Muscle layer of duodenum (tissue), 2 donors: ENCODE measurements at regions not wholly inside any gene's neighbourhood (a gene's known extent, or its start where the extent isn't known, plus 50 kb on each side); places are given as distances from the start of the nearest gene placed in this dataset.
A peak's percentile ranks its signal among the peaks of the same experiment; 100 is the strongest.

Source experiments
- H3K27ac ChIP-seq: one replicate; pipeline ENCODE4 v1.7.0; 2013; ENCODE audit warnings: mild to moderate bottlenecking, low read length
- H3K27me3 ChIP-seq: one replicate; pipeline ENCODE4 v1.7.0; 2013; ENCODE audit warnings: low read depth, mild to moderate bottlenecking, control low read depth, low read length
- H3K36me3 ChIP-seq, 2 donors: one replicate each; pipeline ENCODE4 v1.7.0; 2013; ENCODE audit warnings: low read length in 2 of 2, control low read depth in 1 of 2, mild to moderate bottlenecking in 1 of 2; ENCODE audit not compliant: insufficient read depth in 2 of 2, control insufficient read depth in 1 of 2
- H3K4me1 ChIP-seq, 2 donors: one replicate each; pipeline ENCODE4 v1.7.0; 2013; ENCODE audit warnings: low read length in 2 of 2, mild to moderate bottlenecking in 2 of 2, control low read depth in 1 of 2, moderate library complexity in 1 of 2; ENCODE audit not compliant: insufficient read depth in 2 of 2, control insufficient read depth in 1 of 2
- H3K4me3 ChIP-seq, 2 donors: one replicate each; pipeline ENCODE4 v1.7.0; 2013; ENCODE audit warnings: low read length in 2 of 2, low read depth in 1 of 2, mild to moderate bottlenecking in 1 of 2
- H3K9me3 ChIP-seq, 2 donors: one replicate each; pipeline ENCODE4 v1.7.0; 2013; ENCODE audit warnings: low read length in 2 of 2, control low read depth in 1 of 2, mild to moderate bottlenecking in 1 of 2; ENCODE audit not compliant: control insufficient read depth in 1 of 2
- donor health status: healthy.

DNA sequence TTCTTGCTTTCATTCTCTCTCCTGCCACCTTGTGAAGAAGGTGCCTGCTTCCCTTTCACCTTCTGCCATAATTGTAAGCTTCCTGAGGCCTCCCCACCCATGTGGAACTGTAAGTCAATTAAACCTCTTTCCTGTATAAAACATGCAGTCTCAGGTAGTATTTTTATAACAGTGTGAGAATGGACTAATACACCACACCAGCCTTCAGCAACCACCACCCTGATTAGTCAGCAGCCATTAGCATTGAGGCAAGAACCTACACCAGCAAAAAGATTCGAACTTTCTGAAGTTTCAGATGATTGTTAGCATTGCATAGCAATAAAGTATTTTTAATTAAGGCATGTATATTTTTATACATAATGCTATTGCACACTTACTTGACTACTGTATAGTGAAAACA, 980.2 kb downstream of the EFNA5 start:
- no peaks in the 10 kb centered on the region for H3K4me1 ChIP-seq
- no peaks in the 10 kb centered on the region for H3K36me3 ChIP-seq
- H3K4me3 ChIP-seq, result no peak overlapping the region
- H3K27me3 ChIP-seq, result no peaks in the 10 kb centered on the region
- H3K9me3 ChIP-seq, result no peaks in the 10 kb centered on the region
- no peak overlapping the region for H3K27ac ChIP-seq

DNA sequence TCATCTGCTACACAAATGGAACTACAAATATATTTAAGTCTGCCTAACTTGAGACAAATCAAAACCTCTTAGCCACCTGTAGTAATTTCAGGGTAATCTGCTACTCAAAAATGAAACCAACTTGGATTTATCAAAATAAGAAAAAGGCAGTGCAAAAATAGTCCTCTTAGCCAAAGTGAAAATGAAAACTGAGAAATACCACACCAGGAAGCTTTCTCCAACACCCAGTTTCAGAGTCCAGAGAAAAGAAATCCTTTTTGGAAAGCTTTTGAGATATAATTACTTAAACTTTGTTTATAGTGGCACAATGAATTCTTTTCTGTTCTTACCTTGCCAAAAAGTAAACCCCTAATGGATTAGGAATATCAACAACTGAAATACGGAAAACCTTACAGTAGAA, 990.4 kb downstream of the EFNA5 start:
- H3K4me3 ChIP-seq, result peak overlapping the region; percentile 40 to 42
- H3K9me3 ChIP-seq, result no peaks in the 10 kb centered on the region
- no peaks in the 10 kb centered on the region for H3K36me3 ChIP-seq
- H3K27me3 ChIP-seq, result no peaks in the 10 kb centered on the region
- peak overlapping the region; percentile 58 for H3K27ac ChIP-seq
- H3K4me1 ChIP-seq, result no peaks in the 10 kb centered on the region

DNA sequence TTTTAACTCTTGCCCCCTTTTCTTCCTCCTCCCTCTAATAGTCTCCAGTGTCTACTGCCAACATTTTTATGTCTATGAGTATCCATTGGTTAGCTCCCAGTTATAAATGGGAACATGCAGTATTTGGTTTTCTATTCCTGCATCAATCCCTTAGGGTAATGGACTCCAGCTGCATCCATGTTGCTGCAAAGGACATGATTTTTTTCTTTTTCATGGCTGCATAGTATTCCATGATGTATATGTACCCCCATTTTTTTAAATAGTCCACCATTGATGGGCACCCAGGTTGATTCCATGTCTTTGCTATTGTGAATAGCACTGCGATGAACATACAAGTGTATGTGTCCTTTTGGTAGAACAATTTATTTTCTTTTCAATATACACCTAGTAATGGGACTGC, 993.7 kb downstream of the EFNA5 start:
- no peak overlapping the region for H3K27ac ChIP-seq
- no peaks in the 10 kb centered on the region for H3K27me3 ChIP-seq

GRCh38 chr5:106675687-106676086, 995.0 kb downstream of the EFNA5 start:
- no peaks in the 10 kb centered on the region for H3K36me3 ChIP-seq
- H3K4me1 ChIP-seq, result no peaks in the 10 kb centered on the region
- no peak overlapping the region for H3K4me3 ChIP-seq
- no peaks in the 10 kb centered on the region for H3K9me3 ChIP-seq
- H3K27me3 ChIP-seq, result no peaks in the 10 kb centered on the region
- H3K27ac ChIP-seq, result no peak overlapping the region

More for the DNA sequence above, 993.7 kb downstream of the EFNA5 start:
- H3K4me1 ChIP-seq, result no peaks in the 10 kb centered on the region
- H3K9me3 ChIP-seq, result no peaks in the 10 kb centered on the region
- no peak overlapping the region for H3K4me3 ChIP-seq
- no peaks in the 10 kb centered on the region for H3K36me3 ChIP-seq

DNA sequence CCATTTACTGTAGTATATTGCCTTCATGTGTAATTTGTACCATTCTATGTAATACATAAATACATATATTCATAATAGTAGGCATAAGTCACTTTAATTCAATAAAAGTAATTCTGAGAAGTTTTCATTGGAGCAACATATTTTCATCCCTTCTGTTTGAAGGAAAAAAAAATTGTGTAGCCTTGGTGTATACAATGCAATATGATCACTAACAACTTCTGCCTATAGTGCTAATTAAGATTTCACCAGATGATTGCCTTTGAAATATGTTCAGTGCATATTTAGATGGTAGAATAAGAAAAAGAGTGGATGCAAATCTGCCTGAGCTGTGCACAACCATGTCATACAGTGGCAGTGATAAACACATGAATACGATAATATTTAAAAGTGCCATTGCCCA, 996.8 kb downstream of the EFNA5 start:
- Histone ChIP-seq H3K4me1 (no peaks in the 10 kb centered on the region), H3K36me3 (no peaks in the 10 kb centered on the region), H3K27ac (no peak overlapping the region), H3K4me3 (no peak overlapping the region), H3K9me3 (no peaks in the 10 kb centered on the region), H3K27me3 (no peaks in the 10 kb centered on the region)

- H3K36me3 ChIP-seq, result no peaks in the 10 kb centered on the region
- H3K4me1 ChIP-seq, result no peaks in the 10 kb centered on the region
- no peak overlapping the region for H3K27ac ChIP-seq
- H3K4me3 ChIP-seq, result no peak overlapping the region
- no peaks in the 10 kb centered on the region for H3K9me3 ChIP-seq
- no peaks in the 10 kb centered on the region for H3K27me3 ChIP-seq
Measured at GRCh38 chr5:106661866-106662265, 1008.9 kb downstream of the EFNA5 start.

DNA sequence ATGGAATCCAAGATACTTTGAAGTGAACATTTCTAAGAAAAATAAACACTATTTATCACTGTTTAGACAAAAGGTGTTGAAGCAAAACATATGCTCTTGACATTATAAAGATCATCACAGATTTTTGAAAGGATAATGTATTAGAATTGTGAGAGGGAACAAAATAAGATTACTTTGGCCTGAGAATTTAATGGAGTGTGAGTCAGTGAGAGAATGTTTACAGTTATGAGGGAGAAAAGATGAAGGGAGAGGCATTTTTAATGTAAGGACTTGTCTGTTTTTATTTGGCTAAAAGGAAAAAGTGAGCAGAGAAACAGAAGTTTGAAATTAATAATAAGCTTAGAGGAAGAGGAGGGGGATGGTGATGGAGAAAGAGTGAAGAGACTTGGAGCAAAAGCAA, 1010.1 kb downstream of the EFNA5 start:
- Histone ChIP-seq H3K9me3 (no peaks in the 10 kb centered on the region), H3K4me3 (no peak overlapping the region), H3K27ac (no peak overlapping the region), H3K36me3 (no peaks in the 10 kb centered on the region), H3K27me3 (no peaks in the 10 kb centered on the region), H3K4me1 (no peaks in the 10 kb centered on the region)

GRCh38 chr5:106658150-106658549, 1012.6 kb downstream of the EFNA5 start:
- H3K27me3 ChIP-seq, result no peaks in the 10 kb centered on the region
- H3K4me3 ChIP-seq, result no peak overlapping the region
- no peaks in the 10 kb centered on the region for H3K36me3 ChIP-seq
- peaks cover 0 to 8% of the 10 kb centered on the region in 2 donors for H3K9me3 ChIP-seq
- no peaks in the 10 kb centered on the region for H3K4me1 ChIP-seq
- H3K27ac ChIP-seq, result no peak overlapping the region

DNA sequence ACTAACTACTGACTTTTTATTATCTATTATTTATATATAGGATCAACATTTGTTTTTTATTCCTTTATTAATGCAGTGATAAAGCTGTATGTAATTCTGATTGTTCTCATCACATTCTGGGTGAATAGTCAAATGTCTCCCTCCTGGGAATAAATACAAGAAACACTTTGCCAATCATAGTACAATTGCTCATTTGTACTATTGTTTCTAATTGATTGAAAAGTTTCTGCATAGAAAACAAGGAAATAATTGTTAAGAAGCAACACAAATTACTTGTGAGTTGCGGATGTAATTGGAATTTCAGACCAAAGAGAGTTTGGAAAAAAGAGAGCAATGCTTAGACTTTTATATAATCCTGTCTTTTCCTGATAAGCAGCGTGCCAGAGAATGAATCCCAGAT, 1013.9 kb downstream of the EFNA5 start:
- Histone ChIP-seq H3K36me3 (no peaks in the 10 kb centered on the region), H3K4me1 (no peaks in the 10 kb centered on the region), H3K27ac (no peak overlapping the region), H3K27me3 (no peaks in the 10 kb centered on the region), H3K4me3 (no peak overlapping the region), H3K9me3 (peaks cover 0 to 10% of the 10 kb centered on the region in 2 donors)

GRCh38 chr5:106649031-106649430, 1021.7 kb downstream of the EFNA5 start:
- H3K9me3 ChIP-seq, result peaks cover 0 to 6% of the 10 kb centered on the region in 2 donors
- H3K4me3 ChIP-seq, result no peak overlapping the region
- no peak overlapping the region for H3K27ac ChIP-seq
- no peaks in the 10 kb centered on the region for H3K27me3 ChIP-seq
- H3K4me1 ChIP-seq, result no peaks in the 10 kb centered on the region
- no peaks in the 10 kb centered on the region for H3K36me3 ChIP-seq

DNA sequence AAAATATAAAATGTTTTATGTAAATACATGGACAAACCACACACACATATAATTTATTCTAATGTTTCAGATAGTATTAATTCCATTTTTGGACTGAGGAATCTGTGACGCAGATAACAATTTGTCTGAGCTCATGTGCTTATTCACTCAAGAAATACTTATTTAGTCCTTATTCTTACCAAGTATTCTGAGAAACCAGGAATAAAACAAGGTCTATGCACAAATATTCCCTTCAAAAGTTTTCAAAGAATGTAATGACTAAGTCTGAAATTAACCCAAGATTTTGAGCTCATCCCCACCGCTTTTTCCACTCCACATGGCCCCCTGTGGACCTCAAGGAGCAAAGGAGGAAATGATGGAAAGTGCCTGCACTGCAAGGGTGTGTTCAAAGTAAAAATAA, 1022.3 kb downstream of the EFNA5 start:
- Histone ChIP-seq H3K27me3 (no peaks in the 10 kb centered on the region), H3K36me3 (no peaks in the 10 kb centered on the region), H3K27ac (no peak overlapping the region), H3K9me3 (peaks cover 0 to 2% of the 10 kb centered on the region in 2 donors), H3K4me3 (no peak overlapping the region), H3K4me1 (no peaks in the 10 kb centered on the region)

- no peaks in the 10 kb centered on the region for H3K27me3 ChIP-seq
Measured at GRCh38 chr5:106646106-106646505, 1024.6 kb downstream of the EFNA5 start.

More at GRCh38 chr5:106646106-106646505, 1024.6 kb downstream of the EFNA5 start:
- H3K9me3 ChIP-seq, result no peaks in the 10 kb centered on the region
- no peaks in the 10 kb centered on the region for H3K36me3 ChIP-seq
- no peak overlapping the region for H3K4me3 ChIP-seq
- H3K4me1 ChIP-seq, result no peaks in the 10 kb centered on the region
- no peak overlapping the region for H3K27ac ChIP-seq
